OCI-LY1 (cell line): ENCODE measurements at regions not wholly inside any gene's neighbourhood (a gene's known extent, or its start where the extent isn't known, plus 50 kb on each side); places are given as distances from the start of the nearest gene placed in this dataset.

Experiments
- H2AFZ ChIP-seq: fragments of 200-600 bp; sonication (generic), shearing (Covaris generic); 2 replicates; pipeline ENCODE4 v1.6.0; 2014; ENCODE audit warnings: antibody characterized with exemption, mild to moderate bottlenecking, low read length
- H3F3A ChIP-seq: fragments of 200-600 bp; sonication (generic), shearing (Covaris generic); 2 replicates; pipeline ENCODE4 v1.6.0; 2014; ENCODE audit warnings: mild to moderate bottlenecking, antibody characterized with exemption, low read length, moderate library complexity; ENCODE audit not compliant: insufficient read depth
- H3K27ac ChIP-seq: fragments of 200-600 bp; sonication (generic); 2 replicates; pipeline ENCODE4 v1.5.1; 2014; ENCODE audit warnings: low read length, mixed run types, mild to moderate bottlenecking, low read depth; ENCODE audit not compliant: poor library complexity, severe bottlenecking
- H3K27me3 ChIP-seq: fragments of 200-600 bp; sonication (generic); 2 replicates; pipeline ENCODE4 v1.6.0; 2014; ENCODE audit warnings: antibody characterized with exemption, mild to moderate bottlenecking, low read length, moderate library complexity; ENCODE audit not compliant: insufficient read depth
- H3K36me3 ChIP-seq: fragments of 200-600 bp; sonication (generic); 2 replicates; pipeline ENCODE4 v1.6.1; 2014; ENCODE audit warnings: mild to moderate bottlenecking, antibody characterized with exemption, low read length, moderate library complexity, mixed read lengths; ENCODE audit not compliant: insufficient read depth
- H3K4me1 ChIP-seq: fragments of 200-600 bp; sonication (generic); 2 replicates; pipeline ENCODE4 v1.5.1; 2014; ENCODE audit warnings: mild to moderate bottlenecking, low read length, moderate library complexity; ENCODE audit not compliant: insufficient read depth, severe bottlenecking
- H3K4me2 ChIP-seq: fragments of 200-600 bp; sonication (generic), shearing (Covaris generic); 2 replicates; pipeline ENCODE4 v1.6.1; 2014; ENCODE audit warnings: low read length
- H3K4me3 ChIP-seq: fragments of 200-600 bp; sonication (generic); 2 replicates; pipeline ENCODE4 v1.5.1; 2014; ENCODE audit warnings: low read length, low read depth, mild to moderate bottlenecking, mixed read lengths; ENCODE audit not compliant: poor library complexity, severe bottlenecking
- H3K79me2 ChIP-seq: fragments of 200-600 bp; shearing (Covaris generic); 2 replicates; pipeline ENCODE4 v1.6.1; 2016; ENCODE audit warnings: mixed run types, low read length, mixed read lengths; ENCODE audit not compliant: insufficient read depth
- H3K9ac ChIP-seq: fragments of 200-600 bp; sonication (generic), shearing (Covaris generic); 2 replicates; pipeline ENCODE4 v1.6.1; 2014; ENCODE audit warnings: mild to moderate bottlenecking, low read length, mixed read lengths
- H3K9me2 ChIP-seq: fragments of 200-600 bp; sonication (generic), shearing (Covaris generic); 2 replicates; pipeline ENCODE4 v1.6.1; 2014; ENCODE audit warnings: low read depth, mild to moderate bottlenecking, low read length, mixed read lengths
- H3K9me3 ChIP-seq: fragments of 200-600 bp; shearing (Covaris generic); 2 replicates; pipeline ENCODE4 v1.6.1; 2014; ENCODE audit warnings: low read length, mixed read lengths
- H4K20me1 ChIP-seq: fragments of 200-600 bp; sonication (generic), shearing (Covaris generic); 2 replicates; pipeline ENCODE4 v1.6.0; 2016; ENCODE audit warnings: mild to moderate bottlenecking, low read length; ENCODE audit not compliant: insufficient read depth
- EZH2 ChIP-seq: fragments of 200-600 bp; sonication (generic), shearing (Covaris generic); IDR thresholded peaks from 2 replicates; pipeline ENCODE4 v1.8.0; 2017; ENCODE audit warnings: borderline replicate concordance, mixed run types, mild to moderate bottlenecking, antibody characterized with exemption, low read length, moderate library complexity, mixed read lengths
- TF ChIP-seq, protein P1 (sequence below): fragments of 200-600 bp; sonication (generic), shearing (Covaris generic); IDR thresholded peaks from 2 replicates; pipeline ENCODE4 v1.5.1; 2017; ENCODE audit warnings: mild to moderate bottlenecking, antibody characterized with exemption, low read length, moderate library complexity, mixed read lengths

DNA sequence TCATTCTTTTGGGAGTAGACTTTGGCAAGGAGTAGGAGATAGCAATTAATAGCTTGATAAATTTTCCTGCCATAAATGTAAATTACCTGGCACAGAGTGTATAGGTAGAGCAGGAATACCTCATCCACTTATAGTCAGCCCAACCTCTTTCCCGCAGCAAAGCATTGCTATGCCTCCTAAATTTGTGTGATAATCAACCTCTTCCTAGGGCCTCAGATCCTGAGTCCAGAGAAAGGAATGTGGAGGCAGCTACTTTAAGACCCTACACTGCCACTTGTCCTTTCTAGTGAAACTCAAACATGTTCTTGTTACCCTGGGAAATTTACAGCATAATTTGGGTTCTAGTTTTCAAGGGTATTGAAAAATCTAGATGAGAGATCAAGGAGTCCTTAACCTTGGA is 919.0 kb downstream of the RAPGEF2 start:
- no peaks in the 10 kb centered on the region for H3K36me3 ChIP-seq
- H2AFZ ChIP-seq, result no peak overlapping the region
- no peaks in the 10 kb centered on the region for H3K79me2 ChIP-seq
- H3K4me2 ChIP-seq, result no peak overlapping the region
- H3K4me1 ChIP-seq, result no peaks in the 10 kb centered on the region
- no peaks in the 10 kb centered on the region for H3F3A ChIP-seq
- H3K27ac ChIP-seq, result no peak overlapping the region
- H3K27me3 ChIP-seq, result no peaks in the 10 kb centered on the region
- no peak overlapping the region for H3K4me3 ChIP-seq
- no peak for TF ChIP-seq EZH2
- TF ChIP-seq, protein P1, sequence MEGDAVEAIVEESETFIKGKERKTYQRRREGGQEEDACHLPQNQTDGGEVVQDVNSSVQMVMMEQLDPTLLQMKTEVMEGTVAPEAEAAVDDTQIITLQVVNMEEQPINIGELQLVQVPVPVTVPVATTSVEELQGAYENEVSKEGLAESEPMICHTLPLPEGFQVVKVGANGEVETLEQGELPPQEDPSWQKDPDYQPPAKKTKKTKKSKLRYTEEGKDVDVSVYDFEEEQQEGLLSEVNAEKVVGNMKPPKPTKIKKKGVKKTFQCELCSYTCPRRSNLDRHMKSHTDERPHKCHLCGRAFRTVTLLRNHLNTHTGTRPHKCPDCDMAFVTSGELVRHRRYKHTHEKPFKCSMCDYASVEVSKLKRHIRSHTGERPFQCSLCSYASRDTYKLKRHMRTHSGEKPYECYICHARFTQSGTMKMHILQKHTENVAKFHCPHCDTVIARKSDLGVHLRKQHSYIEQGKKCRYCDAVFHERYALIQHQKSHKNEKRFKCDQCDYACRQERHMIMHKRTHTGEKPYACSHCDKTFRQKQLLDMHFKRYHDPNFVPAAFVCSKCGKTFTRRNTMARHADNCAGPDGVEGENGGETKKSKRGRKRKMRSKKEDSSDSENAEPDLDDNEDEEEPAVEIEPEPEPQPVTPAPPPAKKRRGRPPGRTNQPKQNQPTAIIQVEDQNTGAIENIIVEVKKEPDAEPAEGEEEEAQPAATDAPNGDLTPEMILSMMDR, result no peak
- H3K9ac ChIP-seq, result no peak overlapping the region
- H3K9me2 ChIP-seq, result no peaks in the 10 kb centered on the region
- H4K20me1 ChIP-seq, result no peaks in the 10 kb centered on the region
- no peaks in the 10 kb centered on the region for H3K9me3 ChIP-seq

DNA sequence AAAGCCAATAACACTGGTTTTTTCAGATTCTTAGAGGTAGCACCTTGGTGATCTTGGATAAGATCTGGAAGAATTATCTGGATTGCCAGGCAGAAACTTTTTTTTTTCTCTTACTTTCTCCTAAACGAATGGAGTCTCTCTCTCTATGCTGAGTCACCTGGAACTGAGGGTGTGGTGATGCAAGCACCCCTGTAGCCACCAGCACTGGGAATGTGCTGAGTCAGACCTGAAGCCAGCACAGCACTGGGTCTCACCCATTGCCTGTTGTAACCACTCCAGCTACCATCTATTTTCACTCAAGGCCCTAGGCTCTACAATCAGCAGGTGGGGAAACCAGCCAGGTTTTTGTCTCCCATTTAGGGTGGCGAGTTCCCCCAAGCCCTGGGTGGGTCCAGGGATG is 923.8 kb downstream of the RAPGEF2 start:
- Histone ChIP-seq H3K9ac (no peak overlapping the region), H3K79me2 (no peaks in the 10 kb centered on the region), H3K9me3 (no peaks in the 10 kb centered on the region), H3K27ac (no peak overlapping the region), H2AFZ (no peak overlapping the region), H3K9me2 (no peaks in the 10 kb centered on the region), H3K27me3 (no peaks in the 10 kb centered on the region), H3F3A (no peaks in the 10 kb centered on the region), H3K4me2 (no peak overlapping the region), H4K20me1 (no peaks in the 10 kb centered on the region), H3K4me3 (no peak overlapping the region), H3K36me3 (no peaks in the 10 kb centered on the region), H3K4me1 (no peaks in the 10 kb centered on the region)
- no peak for TF ChIP-seq EZH2
- TF ChIP-seq, protein P1, result no peak

DNA sequence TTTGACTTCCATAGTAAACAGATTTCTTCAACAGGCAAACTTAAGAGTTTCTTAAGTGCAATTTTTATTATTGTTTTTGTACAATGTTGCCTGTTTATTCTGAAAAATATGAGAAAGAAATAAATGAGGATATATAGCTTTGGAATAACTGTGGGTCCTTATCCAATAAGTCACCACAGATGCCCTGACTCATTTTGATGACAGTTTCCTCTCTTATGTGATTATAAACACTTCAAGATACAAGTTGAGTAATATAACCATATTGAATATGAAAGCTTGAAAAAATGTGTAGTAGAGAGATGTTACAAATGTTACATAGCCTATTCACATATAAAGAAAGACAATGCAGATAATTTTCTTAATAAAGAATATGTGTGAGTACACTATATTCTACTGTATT is 931.6 kb downstream of the RAPGEF2 start:
- Histone ChIP-seq H3K4me2 (no peak overlapping the region), H3K79me2 (no peaks in the 10 kb centered on the region), H3K9me3 (no peaks in the 10 kb centered on the region), H3K27ac (no peak overlapping the region), H3K27me3 (no peaks in the 10 kb centered on the region), H2AFZ (no peak overlapping the region), H3K36me3 (no peaks in the 10 kb centered on the region), H3F3A (no peaks in the 10 kb centered on the region), H3K4me3 (no peak overlapping the region), H3K4me1 (no peaks in the 10 kb centered on the region), H3K9ac (no peak overlapping the region), H4K20me1 (no peaks in the 10 kb centered on the region), H3K9me2 (no peaks in the 10 kb centered on the region)
- TF ChIP-seq, protein P1, result no peak
